GM12875 (cell line): ENCODE measurements at regions not wholly inside any gene's neighbourhood (a gene's known extent, or its start where the extent isn't known, plus 50 kb on each side); places are given as distances from the start of the nearest gene placed in this dataset.
"Not testable (repeated sequence)": the region's sequence is repeated elsewhere in the genome, so short reads cannot be mapped to it uniquely, and the experiment has no call there.

Experiments used
- H3K4me3 ChIP-seq: one replicate; pipeline ENCODE4 v1.5.1; 2011; ENCODE audit warnings: low read depth, low read length, control low read depth
- CTCF ChIP-seq: IDR thresholded peaks from 2 replicates; pipeline ENCODE4 v1.5.1; 2011; ENCODE audit warnings: low read depth, mild to moderate bottlenecking, control low read depth, inconsistent platforms, low read length, moderate library complexity, borderline replicate concordance; ENCODE audit not compliant: insufficient read depth

GRCh38 chr1:234792221-234792864 is 182.4 kb upstream of the IRF2BP2 start:
- not testable (repeated sequence) for H3K4me3 ChIP-seq

GRCh38 chr1:234791615-234792014 is 181.6 kb upstream of the IRF2BP2 start:
- H3K4me3 ChIP-seq, result not testable (repeated sequence)

GRCh38 chr1:234790333-234790732 is 180.4 kb upstream of the IRF2BP2 start:
- H3K4me3 ChIP-seq, result not testable (repeated sequence)

- not testable (repeated sequence) for H3K4me3 ChIP-seq
These were observed 177.1 kb upstream of the IRF2BP2 start for GRCh38 chr1:234787011-234787584.

GRCh38 chr1:234785922-234786321 is 175.9 kb upstream of the IRF2BP2 start:
- not testable (repeated sequence) for H3K4me3 ChIP-seq

- H3K4me3 ChIP-seq, result not testable (repeated sequence)
These were observed 175.5 kb upstream of the IRF2BP2 start for GRCh38 chr1:234785471-234785919.

GRCh38 chr1:234784108-234784507 is 174.1 kb upstream of the IRF2BP2 start:
- H3K4me3 ChIP-seq, result not testable (repeated sequence)

GRCh38 chr1:234782791-234783190 is 172.8 kb upstream of the IRF2BP2 start:
- H3K4me3 ChIP-seq, result no peak overlapping the region
- TF ChIP-seq CTCF, result no peak

- H3K4me3 ChIP-seq, result no peak overlapping the region
- TF ChIP-seq CTCF, result no peak
These were observed 172.2 kb upstream of the IRF2BP2 start for GRCh38 chr1:234782105-234782751.

- H3K4me3 ChIP-seq, result no peak overlapping the region
- no peak for TF ChIP-seq CTCF
These were observed 171.5 kb upstream of the IRF2BP2 start for GRCh38 chr1:234781241-234782065.
